ENCODE measurements at regions not wholly inside any gene's neighbourhood (a gene's known extent, or its start where the extent isn't known, plus 50 kb on each side); places are given as distances from the start of the nearest gene placed in this dataset.

DNA sequence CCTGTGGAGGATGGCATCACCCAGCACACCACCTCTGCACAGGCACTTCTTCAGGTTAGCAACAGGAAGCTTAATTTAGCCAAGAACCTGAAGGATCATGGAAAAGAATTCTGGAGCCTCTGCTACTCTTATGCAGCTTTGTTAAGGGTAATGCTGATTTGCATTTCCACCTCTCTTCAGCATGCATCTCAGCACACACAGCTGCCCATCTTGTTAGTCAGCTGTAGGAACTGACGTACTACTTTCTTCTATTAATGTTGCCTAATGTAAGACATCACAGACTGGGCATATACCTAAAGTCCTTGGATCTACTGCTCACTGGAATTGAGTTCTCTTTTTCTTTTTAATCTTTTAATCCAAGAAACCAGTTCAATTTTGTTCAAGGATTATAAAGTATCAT is 181.0 kb downstream of the SPP2 start:
- TF ChIP-seq CTCF (IDR thresholded peaks at IDR 0.05): no peak

GRCh38 chr2:234219046-234219310 is 168.5 kb downstream of the SPP2 start:
- no peak for TF ChIP-seq CTCF (IDR thresholded peaks at IDR 0.05)

GRCh38 chr2:234218266-234219045 is 168.0 kb downstream of the SPP2 start:
- TF ChIP-seq CTCF (IDR thresholded peaks at IDR 0.05): no peak

GRCh38 chr2:234212534-234212933 is 162.0 kb downstream of the SPP2 start:
- TF ChIP-seq CTCF (IDR thresholded peaks at IDR 0.05): no peak

DNA sequence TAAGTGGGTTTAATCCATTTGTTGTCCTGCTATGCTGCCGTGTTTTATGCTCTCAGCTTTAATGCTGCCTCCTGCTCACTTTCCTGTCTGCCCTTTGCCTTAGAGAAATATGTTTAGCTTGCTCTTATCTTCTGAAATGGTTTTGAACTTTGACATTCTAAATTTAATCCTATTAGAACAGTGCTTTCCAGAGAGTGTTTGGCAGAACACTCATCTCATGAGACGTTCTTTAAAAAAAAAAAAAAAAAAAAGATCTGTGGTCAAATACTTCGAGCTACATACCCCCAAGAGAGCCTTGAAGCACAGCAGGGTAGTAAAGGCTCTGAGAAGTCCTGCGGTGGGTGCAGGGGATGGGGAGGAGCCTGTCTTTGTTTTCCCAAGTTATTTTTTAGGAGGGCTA is 161.3 kb downstream of the SPP2 start:
- no peak for TF ChIP-seq CTCF (IDR thresholded peaks at IDR 0.05)

- TF ChIP-seq CTCF (IDR thresholded peaks at IDR 0.05): no peak
Observed at GRCh38 chr2:234206738-234207137, 156.2 kb downstream of the SPP2 start.

DNA sequence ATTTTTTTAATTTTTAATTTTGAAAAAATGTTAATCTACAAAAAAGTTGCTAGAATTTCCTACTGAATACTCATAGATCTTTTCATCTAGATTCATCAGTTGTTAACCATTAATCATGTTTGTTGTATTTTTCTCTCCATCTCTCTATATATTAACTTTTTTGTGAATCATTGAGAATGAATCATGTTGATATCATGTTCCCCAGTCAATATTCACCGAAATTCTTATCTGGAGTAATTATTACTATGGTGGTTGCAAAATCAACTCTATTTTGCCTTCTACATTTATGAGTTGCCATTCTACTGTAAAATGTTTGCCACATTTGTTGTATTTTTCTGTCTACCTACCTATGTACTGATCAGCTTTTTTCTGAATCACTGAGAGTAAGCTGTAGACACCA is 154.0 kb downstream of the SPP2 start:
- TF ChIP-seq CTCF (IDR thresholded peaks at IDR 0.05): no peak
